ENCODE measurements at regions not wholly inside any gene's neighbourhood (a gene's known extent, or its start where the extent isn't known, plus 50 kb on each side); places are given as distances from the start of the nearest gene placed in this dataset.

DNA sequence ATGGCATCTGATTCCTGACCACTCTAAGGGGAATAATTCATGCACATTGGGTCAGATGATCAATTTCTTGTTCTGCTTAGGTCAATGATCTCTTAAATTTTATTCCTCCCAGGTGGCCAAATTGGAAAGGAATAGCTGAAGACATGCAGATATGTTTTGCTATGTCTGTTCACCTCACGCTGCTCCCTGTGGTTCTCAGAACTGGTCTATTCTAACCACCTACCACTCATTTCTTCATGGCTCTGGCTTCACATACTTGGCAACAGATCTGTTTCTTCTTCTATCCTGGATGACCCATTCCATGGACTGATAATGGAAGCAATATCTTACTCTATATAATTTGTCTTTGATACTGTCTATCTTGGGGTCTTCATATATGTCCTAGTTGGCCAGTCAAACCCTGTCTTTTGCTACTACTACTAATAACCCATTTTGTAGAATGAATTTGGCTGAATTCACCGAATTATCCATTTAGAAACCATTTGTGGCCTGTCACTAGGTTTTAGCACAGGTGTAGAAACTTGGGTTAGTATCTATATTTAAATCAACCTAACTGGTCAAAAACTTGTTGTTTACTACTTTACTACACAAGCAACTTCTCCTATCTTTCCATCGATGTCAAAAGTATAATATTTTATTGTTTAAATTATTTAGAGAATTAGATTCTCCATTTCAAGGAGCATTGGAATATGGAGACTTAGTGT is 650.9 kb downstream of the TLE4 start:
- H4K20me1 ChIP-seq (ENCODE audit: low read depth, low read length): no peaks in the 10 kb centered on the region
- H2AFZ ChIP-seq (ENCODE audit: low read depth, low read length, severe bottlenecking): no peak overlapping the region
- H3K4me3 ChIP-seq (ENCODE audit: insufficient read depth, low read length, poor library complexity, severe bottlenecking): no peak overlapping the region
- H3K36me3 ChIP-seq (ENCODE audit: low read length): no peaks in the 10 kb centered on the region
- H3K27ac ChIP-seq (ENCODE audit: low read depth, low read length): no peak overlapping the region
- no peak overlapping the region for H3K4me2 ChIP-seq (ENCODE audit: low read depth, low read length, poor library complexity, severe bottlenecking)
- H3F3A ChIP-seq (ENCODE audit: insufficient read depth): no peaks in the 10 kb centered on the region
- H3K9me3 ChIP-seq (ENCODE audit: insufficient read depth, low read length): no peaks in the 10 kb centered on the region
- no peaks in the 10 kb centered on the region for H3K79me2 ChIP-seq (ENCODE audit: insufficient read depth, low read length)
- TF ChIP-seq, protein P1, sequence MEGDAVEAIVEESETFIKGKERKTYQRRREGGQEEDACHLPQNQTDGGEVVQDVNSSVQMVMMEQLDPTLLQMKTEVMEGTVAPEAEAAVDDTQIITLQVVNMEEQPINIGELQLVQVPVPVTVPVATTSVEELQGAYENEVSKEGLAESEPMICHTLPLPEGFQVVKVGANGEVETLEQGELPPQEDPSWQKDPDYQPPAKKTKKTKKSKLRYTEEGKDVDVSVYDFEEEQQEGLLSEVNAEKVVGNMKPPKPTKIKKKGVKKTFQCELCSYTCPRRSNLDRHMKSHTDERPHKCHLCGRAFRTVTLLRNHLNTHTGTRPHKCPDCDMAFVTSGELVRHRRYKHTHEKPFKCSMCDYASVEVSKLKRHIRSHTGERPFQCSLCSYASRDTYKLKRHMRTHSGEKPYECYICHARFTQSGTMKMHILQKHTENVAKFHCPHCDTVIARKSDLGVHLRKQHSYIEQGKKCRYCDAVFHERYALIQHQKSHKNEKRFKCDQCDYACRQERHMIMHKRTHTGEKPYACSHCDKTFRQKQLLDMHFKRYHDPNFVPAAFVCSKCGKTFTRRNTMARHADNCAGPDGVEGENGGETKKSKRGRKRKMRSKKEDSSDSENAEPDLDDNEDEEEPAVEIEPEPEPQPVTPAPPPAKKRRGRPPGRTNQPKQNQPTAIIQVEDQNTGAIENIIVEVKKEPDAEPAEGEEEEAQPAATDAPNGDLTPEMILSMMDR (IDR thresholded peaks at IDR 0.05; ENCODE audit: insufficient read depth, low read length, poor library complexity, severe bottlenecking): no peak
- H3K27me3 ChIP-seq (ENCODE audit: low read length): no peaks in the 10 kb centered on the region
- H3K9ac ChIP-seq (ENCODE audit: low read length): no peak overlapping the region
- H3K9me2 ChIP-seq (replicated peaks; ENCODE audit: insufficient read depth, low read length): no peaks in the 10 kb centered on the region

DNA sequence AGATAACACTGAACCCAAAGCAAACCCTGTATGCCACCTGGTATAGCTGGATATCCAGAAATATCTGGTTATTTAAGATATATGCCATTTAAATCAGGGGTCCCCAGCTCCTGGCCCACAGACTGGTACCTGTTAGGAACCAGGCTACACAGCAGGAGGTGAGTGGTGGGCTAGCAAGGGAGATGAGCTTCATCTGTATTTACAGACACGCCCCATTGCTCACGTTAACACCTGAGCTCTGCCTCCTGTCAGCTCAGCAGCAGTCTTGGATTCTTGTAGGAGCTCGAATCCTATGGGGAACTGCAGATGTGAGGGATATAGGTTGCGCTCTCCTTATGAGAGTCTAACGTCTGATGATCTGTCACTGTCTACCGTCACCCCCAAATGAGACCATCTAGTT is 646.6 kb downstream of the TLE4 start:
- H3K4me3 ChIP-seq (ENCODE audit: insufficient read depth, low read length, poor library complexity, severe bottlenecking): no peak overlapping the region
- H2AFZ ChIP-seq (ENCODE audit: low read depth, low read length, severe bottlenecking): no peak overlapping the region
- no peaks in the 10 kb centered on the region for H3K79me2 ChIP-seq (ENCODE audit: insufficient read depth, low read length)
- H4K20me1 ChIP-seq (ENCODE audit: low read depth, low read length): no peaks in the 10 kb centered on the region
- no peaks in the 10 kb centered on the region for H3K9me3 ChIP-seq (ENCODE audit: insufficient read depth, low read length)
- no peak overlapping the region for H3K27ac ChIP-seq (ENCODE audit: low read depth, low read length)
- H3F3A ChIP-seq (ENCODE audit: insufficient read depth): no peaks in the 10 kb centered on the region
- no peak overlapping the region for H3K9ac ChIP-seq (ENCODE audit: low read length)
- no peak for TF ChIP-seq EZH2phosphoT487 (conservative IDR thresholded peaks at IDR 0.05; ENCODE audit: low read length)
- TF ChIP-seq, protein P1 (IDR thresholded peaks at IDR 0.05; ENCODE audit: insufficient read depth, low read length, poor library complexity, severe bottlenecking): no peak
- no peaks in the 10 kb centered on the region for H3K9me2 ChIP-seq (replicated peaks; ENCODE audit: insufficient read depth, low read length)
- no peaks in the 10 kb centered on the region for H3K27me3 ChIP-seq (ENCODE audit: low read length)
- no peak overlapping the region for H3K4me2 ChIP-seq (ENCODE audit: low read depth, low read length, poor library complexity, severe bottlenecking)
- H3K36me3 ChIP-seq (ENCODE audit: low read length): no peaks in the 10 kb centered on the region

DNA sequence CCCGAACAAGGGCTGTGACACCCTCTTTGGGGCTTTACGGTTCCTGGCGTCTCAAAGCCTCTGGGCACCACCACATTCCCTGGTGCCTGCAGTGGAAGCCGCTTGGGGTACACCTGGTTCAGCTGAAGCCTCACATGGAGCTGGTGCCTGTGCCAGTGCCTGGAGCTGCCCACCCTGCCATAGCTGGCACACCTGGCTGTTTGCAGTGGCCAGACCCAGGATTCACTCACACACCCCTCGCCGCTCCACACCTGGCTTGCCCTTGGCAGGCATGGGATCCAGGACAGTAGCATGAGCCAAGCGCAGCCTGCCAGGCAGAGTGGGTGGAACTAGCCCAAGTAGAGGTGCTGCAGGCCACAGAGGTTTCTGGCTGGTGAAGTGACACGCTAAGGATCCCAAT is 641.8 kb downstream of the TLE4 start:
- Histone ChIP-seq H3K4me3 (ENCODE audit: insufficient read depth, low read length, poor library complexity, severe bottlenecking) (no peak overlapping the region), H3K9me2 (replicated peaks; ENCODE audit: insufficient read depth, low read length) (no peaks in the 10 kb centered on the region), H2AFZ (ENCODE audit: low read depth, low read length, severe bottlenecking) (no peak overlapping the region), H3K9ac (ENCODE audit: low read length) (no peak overlapping the region), H4K20me1 (ENCODE audit: low read depth, low read length) (no peaks in the 10 kb centered on the region), H3K27ac (ENCODE audit: low read depth, low read length) (no peak overlapping the region), H3K4me2 (ENCODE audit: low read depth, low read length, poor library complexity, severe bottlenecking) (no peak overlapping the region), H3K9me3 (ENCODE audit: insufficient read depth, low read length) (no peaks in the 10 kb centered on the region), H3F3A (ENCODE audit: insufficient read depth) (no peaks in the 10 kb centered on the region), H3K27me3 (ENCODE audit: low read length) (no peaks in the 10 kb centered on the region), H3K36me3 (ENCODE audit: low read length) (no peaks in the 10 kb centered on the region), H3K79me2 (ENCODE audit: insufficient read depth, low read length) (no peaks in the 10 kb centered on the region)
- no peak for TF ChIP-seq EZH2phosphoT487 (conservative IDR thresholded peaks at IDR 0.05; ENCODE audit: low read length)
- TF ChIP-seq, protein P1 (IDR thresholded peaks at IDR 0.05; ENCODE audit: insufficient read depth, low read length, poor library complexity, severe bottlenecking): no peak
